H1 (cell line): ENCODE measurements at regions not wholly inside any gene's neighbourhood (a gene's known extent, or its start where the extent isn't known, plus 50 kb on each side); places are given as distances from the start of the nearest gene placed in this dataset.

Source experiments
- CTCF ChIA-PET: fragments of 300-600 bp; sonication (Branson Sonifier 250); formaldehyde crosslinking; loops from one replicate; lab custom pipeline; 2021; ENCODE audit not compliant: partially characterized antibody; lab: Charles Lee
- POLR2A ChIA-PET: fragments of 300-600 bp; sonication (Branson Sonifier 250); formaldehyde crosslinking; loops from one replicate; lab custom pipeline; 2021; ENCODE audit warnings: inconsistent platforms; ENCODE audit not compliant: partially characterized antibody; lab: Charles Lee
- DNase-seq, 2 experiments: peaks; one replicate each; pipeline versions ENCODE4 v3.0.0 to v3.0.0-alpha.2; 2010 to 2022; ENCODE audit warnings: low spot score in 2 of 2, low read depth in 1 of 2, mixed read lengths in 1 of 2
- FAIRE-seq: peaks from 2 replicates; lab custom pipeline; 2011; peaks lifted over from hg19 to GRCh38; lab: Jason Lieb, UNC
- H2AFZ ChIP-seq: 2 replicates; pipeline ENCODE4 v1.8.1; 2012; ENCODE audit warnings: low read length, inconsistent platforms
- H2AK5ac ChIP-seq: 2 replicates; pipeline ENCODE4 v1.6.1; 2013; ENCODE audit warnings: low read depth, low read length
- H2BK120ac ChIP-seq: replicated peaks from 2 replicates; pipeline ENCODE3; 2013; ENCODE audit warnings: low read depth, low read length, inconsistent platforms
- H2BK12ac ChIP-seq: 2 replicates; pipeline ENCODE4 v1.6.1; 2013; ENCODE audit warnings: low read depth, low read length
- H2BK15ac ChIP-seq: 2 replicates; pipeline ENCODE4 v1.6.1; 2013; ENCODE audit warnings: low read length
- H2BK20ac ChIP-seq: 2 replicates; pipeline ENCODE4 v1.6.1; 2013; ENCODE audit warnings: low read length
- H2BK5ac ChIP-seq: 2 replicates; pipeline ENCODE4 v1.6.1; 2013; ENCODE audit warnings: low read depth, low read length
- H3K14ac ChIP-seq: 2 replicates; pipeline ENCODE4 v1.6.1; 2013; ENCODE audit warnings: inconsistent platforms; ENCODE audit not compliant: insufficient read length
- H3K18ac ChIP-seq: 2 replicates; pipeline ENCODE4 v1.6.1; 2013; ENCODE audit warnings: low read length; ENCODE audit errors: extremely low read depth
- H3K23ac ChIP-seq: 2 replicates; pipeline ENCODE4 v1.6.1; 2013; ENCODE audit warnings: inconsistent platforms; ENCODE audit not compliant: insufficient read length
- H3K23me2 ChIP-seq: 2 replicates; pipeline ENCODE4 v1.6.1; 2013; ENCODE audit warnings: low read depth, low read length
- H3K27ac ChIP-seq: 2 replicates; pipeline ENCODE4 v1.6.1; 2011; ENCODE audit warnings: low read depth, low read length, inconsistent platforms
- H3K27me3 ChIP-seq, 4 experiments: replicated peaks in 1 of 4; 1 replicate in 1 of 4; 2 replicates in 3 of 4; pipeline versions ENCODE4 v1.6.1 to v1.8.1; 2011 to 2013; ENCODE audit warnings: low read length in 3 of 4, mild to moderate bottlenecking in 3 of 4, inconsistent platforms in 2 of 4, mixed read lengths in 2 of 4, moderate library complexity in 1 of 4; ENCODE audit not compliant: control insufficient read depth in 3 of 4, insufficient read depth in 3 of 4; ENCODE audit errors: extremely low read depth in 1 of 4
- H3K36me3 ChIP-seq, 4 experiments: 2 replicates each; pipeline versions ENCODE4 v1.6.1 to v1.8.1; 2011 to 2013; ENCODE audit warnings: mild to moderate bottlenecking in 4 of 4, low read length in 3 of 4, moderate library complexity in 2 of 4, control low read depth in 1 of 4, inconsistent platforms in 1 of 4; ENCODE audit not compliant: insufficient read depth in 4 of 4, control insufficient read depth in 2 of 4
- H3K4ac ChIP-seq: replicated peaks from 2 replicates; pipeline ENCODE3; 2013; ENCODE audit warnings: low read length, low read depth, mixed read lengths, inconsistent platforms; ENCODE audit not compliant: insufficient read length
- H3K4me1 ChIP-seq, 4 experiments: replicated peaks in 1 of 4; 1 replicate in 1 of 4; 2 replicates in 3 of 4; pipeline versions ENCODE4 v1.6.1 to v1.8.1; 2011 to 2013; ENCODE audit warnings: low read length in 3 of 4, inconsistent platforms in 2 of 4, mixed read lengths in 1 of 4; ENCODE audit not compliant: insufficient read depth in 4 of 4, control insufficient read depth in 3 of 4
- H3K4me2 ChIP-seq, 2 experiments: 2 replicates each; pipeline versions ENCODE4 v1.6.1 to v1.8.1; 2011 to 2013; ENCODE audit warnings: low read depth in 2 of 2, low read length in 2 of 2, control low read depth in 1 of 2, inconsistent platforms in 1 of 2, mild to moderate bottlenecking in 1 of 2; ENCODE audit not compliant: insufficient read depth in 1 of 2
- H3K4me3 ChIP-seq, 4 experiments: fragments of 200-600, 300-600 bp in 1 of 4; sonication (generic), shearing (Covaris generic), sonication (Bioruptor Twin) in 1 of 4; 2 replicates each; pipeline versions ENCODE4 v1.5.1 to v1.8.1; 2011 to 2016; ENCODE audit warnings: low read length in 4 of 4, low read depth in 3 of 4, control low read depth in 2 of 4, inconsistent platforms in 2 of 4, mild to moderate bottlenecking in 2 of 4, mixed read lengths in 1 of 4, moderate library complexity in 1 of 4; ENCODE audit not compliant: insufficient read depth in 2 of 4; ENCODE audit errors: extremely low read depth in 1 of 4
- H3K56ac ChIP-seq: replicated peaks from 2 replicates; pipeline ENCODE3; 2013; ENCODE audit warnings: low read depth, mild to moderate bottlenecking, mixed read lengths, low read length, inconsistent platforms; ENCODE audit not compliant: insufficient read length
- H3K79me1 ChIP-seq: 2 replicates; pipeline ENCODE4 v1.6.1; 2013; ENCODE audit warnings: low read depth, low read length, control low read depth
- H3K79me2 ChIP-seq, 2 experiments: 2 replicates each; pipeline versions ENCODE4 v1.6.1 to v1.8.1; 2012 to 2013; ENCODE audit warnings: low read length in 2 of 2, mild to moderate bottlenecking in 2 of 2, inconsistent platforms in 1 of 2; ENCODE audit not compliant: insufficient read depth in 2 of 2, control insufficient read depth in 1 of 2
- H3K9ac ChIP-seq, 4 experiments: replicated peaks in 1 of 4; 1 replicate in 1 of 4; 2 replicates in 3 of 4; pipeline versions ENCODE4 v1.6.1 to v1.8.1; 2011 to 2013; ENCODE audit warnings: low read depth in 3 of 4, low read length in 3 of 4, control low read depth in 2 of 4, mild to moderate bottlenecking in 2 of 4, moderate library complexity in 2 of 4, inconsistent platforms in 1 of 4; ENCODE audit errors: extremely low read depth in 1 of 4
- H3K9me3 ChIP-seq, 2 experiments: 2 replicates each; pipeline versions ENCODE4 v1.6.1 to v1.8.1; 2012 to 2013; ENCODE audit warnings: mild to moderate bottlenecking in 2 of 2, moderate library complexity in 2 of 2, control low read depth in 1 of 2, inconsistent platforms in 1 of 2, low read depth in 1 of 2, low read length in 1 of 2, mixed read lengths in 1 of 2; ENCODE audit not compliant: insufficient read depth in 2 of 2
- H4K20me1 ChIP-seq, 2 experiments: replicated peaks in 1 of 2; 2 replicates each; pipeline versions ENCODE3 to v1.8.1; 2011 to 2013; ENCODE audit warnings: inconsistent platforms in 2 of 2, low read length in 2 of 2, mild to moderate bottlenecking in 1 of 2; ENCODE audit not compliant: insufficient read depth in 2 of 2, control insufficient read depth in 1 of 2
- H4K5ac ChIP-seq: 2 replicates; pipeline ENCODE4 v1.6.1; 2013; ENCODE audit warnings: low read length, low read depth, mixed read lengths, inconsistent platforms; ENCODE audit not compliant: insufficient read length
- H4K8ac ChIP-seq: 2 replicates; pipeline ENCODE4 v1.8.0; 2013; ENCODE audit warnings: mild to moderate bottlenecking, moderate library complexity, low read length, inconsistent platforms; ENCODE audit not compliant: insufficient read depth; ENCODE audit errors: extremely low read depth
- H4K91ac ChIP-seq: replicated peaks from 2 replicates; pipeline ENCODE3; 2013; ENCODE audit warnings: low read length, mixed read lengths, inconsistent platforms; ENCODE audit not compliant: insufficient read length
- BCL11A ChIP-seq, 2 experiments: IDR thresholded peaks; one replicate each; pipeline ENCODE4 v1.6.1; 2011; ENCODE audit warnings: low read depth in 2 of 2, low read length in 2 of 2, mild to moderate bottlenecking in 2 of 2
- CEBPB ChIP-seq: IDR thresholded peaks from 2 replicates; pipeline ENCODE4 v1.6.1; 2012; ENCODE audit warnings: low read depth, low read length
- JUND ChIP-seq: IDR thresholded peaks from 2 replicates; pipeline ENCODE4 v1.6.1; 2011; ENCODE audit warnings: mild to moderate bottlenecking, improper control_type of control experiment, low read length
- MAFK ChIP-seq: IDR thresholded peaks from 2 replicates; pipeline ENCODE4 v1.6.1; 2012; ENCODE audit warnings: low read depth, mild to moderate bottlenecking, improper control_type of control experiment, low read length
- POLR2A ChIP-seq, 2 experiments: IDR thresholded peaks; 1 replicate in 1 of 2; 2 replicates in 1 of 2; pipeline ENCODE4 v1.6.1; 2011; ENCODE audit warnings: low read depth in 2 of 2, low read length in 2 of 2, mild to moderate bottlenecking in 2 of 2; ENCODE audit errors: control extremely low read depth in 1 of 2
- SIN3A ChIP-seq, 2 experiments: IDR thresholded peaks in 1 of 2; conservative IDR thresholded peaks in 1 of 2; 2 replicates each; pipeline ENCODE4 v1.6.1; 2011 to 2012; ENCODE audit warnings: low read length in 2 of 2, improper control_type of control experiment in 1 of 2, low read depth in 1 of 2, mild to moderate bottlenecking in 1 of 2
- SP4 ChIP-seq: IDR thresholded peaks from 2 replicates; pipeline ENCODE4 v1.6.1; 2012; ENCODE audit warnings: low read length, inconsistent platforms
- SUZ12 ChIP-seq: fragments of 200-600 bp; sonication (generic); IDR thresholded peaks from 2 replicates; pipeline ENCODE4 v1.6.1; 2012; ENCODE audit warnings: mild to moderate bottlenecking, inconsistent platforms, low read length, moderate library complexity, mixed read lengths
- TAF7 ChIP-seq: optimal IDR thresholded peaks from 2 replicates; pipeline ENCODE3; 2011; ENCODE audit warnings: low read depth, mild to moderate bottlenecking, inconsistent platforms, low read length, moderate library complexity, borderline replicate concordance
- USF2 ChIP-seq: IDR thresholded peaks from 2 replicates; pipeline ENCODE4 v1.6.1; 2011; ENCODE audit warnings: low read length, improper control_type of control experiment
- ZNF274 ChIP-seq: IDR thresholded peaks from 2 replicates; pipeline ENCODE4 v1.7.0; 2012; ENCODE audit warnings: low read length, borderline replicate concordance; ENCODE audit errors: extremely low read depth
- TF ChIP-seq, protein P1 (sequence below): IDR thresholded peaks from 2 replicates; pipeline ENCODE4 v1.6.1; 2012; ENCODE audit warnings: low read length, inconsistent platforms
- TF ChIP-seq, protein P2 (sequence below): IDR thresholded peaks from 2 replicates; pipeline ENCODE4 v1.6.1; 2012; ENCODE audit warnings: inconsistent platforms

GRCh38 chr2:226080334-226080733, 680.8 kb downstream of the NYAP2 start:
- Histone ChIP-seq H2BK5ac (no peak overlapping the region), H3K79me1 (no peaks in the 10 kb centered on the region), H3K27ac (no peak overlapping the region), H3K79me2 (no peaks in the 10 kb centered on the region), H2BK120ac (no peak overlapping the region), H2AFZ (no peak overlapping the region), H3K9ac (no peak overlapping the region), H2BK20ac (no peak overlapping the region), H4K20me1 (no peaks in the 10 kb centered on the region), H4K8ac (no peak overlapping the region), H3K4me1 (no peaks in the 10 kb centered on the region), H4K5ac (no peak overlapping the region), H4K91ac (no peak overlapping the region), H3K27me3 (no peaks in the 10 kb centered on the region), H3K18ac (no peak overlapping the region), H3K23me2 (no peaks in the 10 kb centered on the region), H3K4ac (no peak overlapping the region), H3K4me2 (no peak overlapping the region), H3K4me3 (no peak overlapping the region), H3K14ac (no peak overlapping the region), H2BK12ac (no peak overlapping the region), H2BK15ac (no peak overlapping the region), H2AK5ac (no peak overlapping the region), H3K56ac (no peak overlapping the region), H3K9me3 (peaks cover 6 to 7% of the 10 kb centered on the region in 2 experiments; a peak in 3 of 4 replicates), H3K36me3 (no peaks in the 10 kb centered on the region), H3K23ac (no peak overlapping the region)
- FAIRE-seq = no peak
- ChIA-PET CTCF (no interaction called here), POLR2A (no interaction called here)
- no peak for DNase-seq
- TF ChIP-seq SP4 (no peak), BCL11A (IDR thresholded peaks at IDR 0.05; ENCODE audit: low read depth in 2 of 2, low read length in 2 of 2) (no peak), SUZ12 (no peak), MAFK (no peak), JUND (no peak), ZNF274 (no peak), POLR2A (IDR thresholded peaks at IDR 0.05; ENCODE audit: control extremely low read depth in 1 of 2, low read depth in 2 of 2, low read length in 2 of 2) (no peak), USF2 (no peak), SIN3A (conservative IDR thresholded peaks at IDR 0.05 in 1 of 2, IDR thresholded peaks at IDR 0.05 in 1 of 2; ENCODE audit: low read depth in 1 of 2, low read length in 2 of 2) (no peak), CEBPB (no peak), TAF7 (no peak)
- TF ChIP-seq, protein P1, sequence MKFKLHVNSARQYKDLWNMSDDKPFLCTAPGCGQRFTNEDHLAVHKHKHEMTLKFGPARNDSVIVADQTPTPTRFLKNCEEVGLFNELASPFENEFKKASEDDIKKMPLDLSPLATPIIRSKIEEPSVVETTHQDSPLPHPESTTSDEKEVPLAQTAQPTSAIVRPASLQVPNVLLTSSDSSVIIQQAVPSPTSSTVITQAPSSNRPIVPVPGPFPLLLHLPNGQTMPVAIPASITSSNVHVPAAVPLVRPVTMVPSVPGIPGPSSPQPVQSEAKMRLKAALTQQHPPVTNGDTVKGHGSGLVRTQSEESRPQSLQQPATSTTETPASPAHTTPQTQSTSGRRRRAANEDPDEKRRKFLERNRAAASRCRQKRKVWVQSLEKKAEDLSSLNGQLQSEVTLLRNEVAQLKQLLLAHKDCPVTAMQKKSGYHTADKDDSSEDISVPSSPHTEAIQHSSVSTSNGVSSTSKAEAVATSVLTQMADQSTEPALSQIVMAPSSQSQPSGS = no peak
- TF ChIP-seq, protein P2, sequence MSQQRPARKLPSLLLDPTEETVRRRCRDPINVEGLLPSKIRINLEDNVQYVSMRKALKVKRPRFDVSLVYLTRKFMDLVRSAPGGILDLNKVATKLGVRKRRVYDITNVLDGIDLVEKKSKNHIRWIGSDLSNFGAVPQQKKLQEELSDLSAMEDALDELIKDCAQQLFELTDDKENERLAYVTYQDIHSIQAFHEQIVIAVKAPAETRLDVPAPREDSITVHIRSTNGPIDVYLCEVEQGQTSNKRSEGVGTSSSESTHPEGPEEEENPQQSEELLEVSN = no peak
